GM12872 (cell line): ENCODE measurements at regions not wholly inside any gene's neighbourhood (a gene's known extent, or its start where the extent isn't known, plus 50 kb on each side); places are given as distances from the start of the nearest gene placed in this dataset.

ENCODE experiments used
- CTCF ChIP-seq: IDR thresholded peaks from 3 replicates; pipeline ENCODE4 v1.5.1; 2011; ENCODE audit warnings: low read depth, mild to moderate bottlenecking, low read length, moderate library complexity; ENCODE audit not compliant: insufficient read depth

- TF ChIP-seq CTCF, result no peak
Observed at GRCh38 chr5:2903451-2904395, 152.2 kb upstream of the IRX2 start.

- TF ChIP-seq CTCF, result no peak
Observed at GRCh38 chr5:2902742-2903297, 151.3 kb upstream of the IRX2 start.

DNA sequence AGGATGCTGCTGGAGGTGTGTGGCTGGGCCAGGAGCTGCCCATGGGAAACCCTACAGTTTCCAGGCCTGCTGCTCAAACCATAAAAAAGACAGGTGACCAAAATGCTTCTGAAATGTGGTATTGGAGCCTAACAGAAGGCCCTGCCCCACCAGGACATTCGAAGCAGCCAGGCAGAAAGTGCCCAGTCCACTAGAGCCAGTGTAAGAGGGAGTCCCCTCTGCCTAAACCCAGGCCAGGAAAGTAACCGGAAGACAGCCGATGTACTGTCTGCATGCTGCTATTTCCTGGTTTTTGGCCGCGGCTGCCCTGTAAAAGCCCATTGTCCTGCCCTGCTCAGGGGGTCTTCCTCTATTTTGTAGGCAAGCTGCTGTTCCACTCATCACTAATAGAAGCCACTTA is 150.7 kb upstream of the IRX2 start:
- no peak for TF ChIP-seq CTCF

DNA sequence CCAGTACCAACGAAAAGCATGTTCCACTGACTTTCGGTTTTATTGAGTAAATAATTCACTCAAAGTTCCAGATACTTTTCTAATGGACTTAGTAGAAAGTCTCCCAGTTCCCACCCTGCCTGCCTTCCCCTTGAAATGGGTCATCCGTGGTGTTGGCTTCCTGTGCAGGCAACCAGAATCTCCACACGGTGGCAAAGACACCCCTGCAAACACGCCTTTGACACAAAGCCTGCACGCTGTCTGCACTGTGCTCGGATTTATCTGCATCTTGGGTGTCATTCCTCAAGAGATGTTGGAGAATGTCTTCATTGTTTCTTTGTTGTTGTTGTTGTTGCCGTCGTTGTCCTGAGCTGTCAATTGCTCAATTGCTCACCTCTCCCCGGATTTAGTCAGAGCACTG is 150.0 kb upstream of the IRX2 start:
- no peak for TF ChIP-seq CTCF

- no peak for TF ChIP-seq CTCF
Observed at GRCh38 chr5:2901096-2901495, 149.6 kb upstream of the IRX2 start.

DNA sequence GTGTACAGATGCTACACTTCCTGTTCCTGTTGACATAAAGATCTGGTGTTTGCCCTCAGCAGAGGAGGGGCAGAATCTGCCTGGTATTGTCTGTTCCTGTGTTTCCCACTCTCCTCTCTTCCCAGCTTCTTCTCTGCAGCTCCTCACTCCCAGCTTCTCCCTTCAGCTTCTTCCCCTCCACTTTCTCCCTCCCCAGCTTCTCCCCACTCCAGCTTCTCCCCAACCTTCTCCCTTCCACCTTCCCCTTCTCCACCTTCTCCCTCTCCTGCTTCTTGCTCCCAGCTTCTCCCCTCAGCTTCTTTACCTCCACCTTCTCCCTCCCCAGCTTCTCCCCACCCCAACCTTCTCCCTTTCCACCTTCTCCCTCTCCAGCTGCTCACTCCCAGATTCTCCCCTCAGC is 148.9 kb upstream of the IRX2 start:
- TF ChIP-seq CTCF, result no peak

- no peak for TF ChIP-seq CTCF
Observed at GRCh38 chr5:2899311-2899710, 147.8 kb upstream of the IRX2 start.
